ENCODE measurements at regions not wholly inside any gene's neighbourhood (a gene's known extent, or its start where the extent isn't known, plus 50 kb on each side); places are given as distances from the start of the nearest gene placed in this dataset.

DNA sequence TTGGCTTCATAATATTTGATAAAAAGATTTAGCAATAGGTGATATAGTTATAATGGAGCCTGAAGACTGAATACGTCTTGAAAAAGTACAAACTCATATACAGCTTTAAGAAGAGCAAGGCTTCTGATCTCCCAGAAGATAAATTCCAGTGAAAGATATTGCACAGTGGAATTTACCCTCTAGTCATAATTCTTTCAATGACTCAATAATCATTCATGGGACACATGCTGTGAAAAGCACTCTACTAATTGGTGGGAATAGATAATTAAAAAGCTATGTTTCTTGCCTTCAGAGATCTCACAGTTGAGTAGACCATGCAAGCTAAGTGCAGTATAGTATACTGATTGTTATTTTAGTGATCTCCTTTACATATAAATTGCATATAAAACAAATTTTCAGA, 538.6 kb upstream of the CYLC2 start:
- no peak for TF ChIP-seq EZH2 (IDR thresholded peaks at IDR 0.05; ENCODE audit: low read depth)
- TF ChIP-seq, protein P1, sequence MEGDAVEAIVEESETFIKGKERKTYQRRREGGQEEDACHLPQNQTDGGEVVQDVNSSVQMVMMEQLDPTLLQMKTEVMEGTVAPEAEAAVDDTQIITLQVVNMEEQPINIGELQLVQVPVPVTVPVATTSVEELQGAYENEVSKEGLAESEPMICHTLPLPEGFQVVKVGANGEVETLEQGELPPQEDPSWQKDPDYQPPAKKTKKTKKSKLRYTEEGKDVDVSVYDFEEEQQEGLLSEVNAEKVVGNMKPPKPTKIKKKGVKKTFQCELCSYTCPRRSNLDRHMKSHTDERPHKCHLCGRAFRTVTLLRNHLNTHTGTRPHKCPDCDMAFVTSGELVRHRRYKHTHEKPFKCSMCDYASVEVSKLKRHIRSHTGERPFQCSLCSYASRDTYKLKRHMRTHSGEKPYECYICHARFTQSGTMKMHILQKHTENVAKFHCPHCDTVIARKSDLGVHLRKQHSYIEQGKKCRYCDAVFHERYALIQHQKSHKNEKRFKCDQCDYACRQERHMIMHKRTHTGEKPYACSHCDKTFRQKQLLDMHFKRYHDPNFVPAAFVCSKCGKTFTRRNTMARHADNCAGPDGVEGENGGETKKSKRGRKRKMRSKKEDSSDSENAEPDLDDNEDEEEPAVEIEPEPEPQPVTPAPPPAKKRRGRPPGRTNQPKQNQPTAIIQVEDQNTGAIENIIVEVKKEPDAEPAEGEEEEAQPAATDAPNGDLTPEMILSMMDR (conservative IDR thresholded peaks at IDR 0.05): no peak
- POLR2A ChIA-PET (ENCODE audit: unreplicated experiment): no interaction called here
- H4K20me1 ChIP-seq (ENCODE audit: insufficient read depth): no peaks in the 10 kb centered on the region
- H3K27ac ChIP-seq: no peak overlapping the region
- no peak for DNase-seq
- no peaks in the 10 kb centered on the region for H3K27me3 ChIP-seq (ENCODE audit: insufficient read depth, low read depth)
- no peaks in the 10 kb centered on the region for H3F3A ChIP-seq (ENCODE audit: insufficient read depth, low read depth)
- intact Hi-C loops (cut with micrococcal nuclease; ENCODE audit: unreplicated experiment): no loop called here
- H3K4me1 ChIP-seq (replicated peaks; ENCODE audit: insufficient read depth): no peaks in the 10 kb centered on the region
- no peaks in the 10 kb centered on the region for H3K79me2 ChIP-seq (ENCODE audit: low read depth)
- H2AFZ ChIP-seq: no peak overlapping the region
- BruUV-seq (replicated peaks): no TSS peak
- H3K9me3 ChIP-seq (ENCODE audit: insufficient read depth, low read depth): no peaks in the 10 kb centered on the region
- CTCF ChIA-PET: no interaction called here
- no peaks in the 10 kb centered on the region for H3K9me2 ChIP-seq (ENCODE audit: insufficient read depth)
- H3K4me3 ChIP-seq: no peak overlapping the region
- no peak overlapping the region for H3K4me2 ChIP-seq
- no peaks in the 10 kb centered on the region for H3K36me3 ChIP-seq (ENCODE audit: low read depth)

DNA sequence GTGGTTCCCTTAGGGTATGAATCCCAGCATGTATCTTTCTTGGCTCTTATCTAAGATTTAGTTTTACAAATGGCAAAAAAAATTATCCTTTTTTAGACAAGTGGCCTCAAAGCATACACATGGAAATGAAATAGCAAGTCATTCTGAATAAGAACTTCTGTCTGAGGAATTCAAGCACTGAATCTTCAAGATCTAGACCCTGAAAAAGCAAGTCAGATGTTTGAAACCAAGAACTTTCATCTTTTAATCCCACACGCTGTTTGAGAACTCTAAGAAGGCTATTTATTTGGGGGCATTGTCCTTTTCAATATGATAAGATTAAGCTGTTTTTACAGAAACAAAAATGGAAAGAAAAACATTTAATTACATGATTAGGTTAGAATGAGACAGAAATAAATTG, 549.2 kb upstream of the CYLC2 start:
- no peaks in the 10 kb centered on the region for H3K4me1 ChIP-seq (replicated peaks; ENCODE audit: insufficient read depth)
- no peaks in the 10 kb centered on the region for H3K79me2 ChIP-seq (ENCODE audit: low read depth)
- H3K9me3 ChIP-seq (ENCODE audit: insufficient read depth, low read depth): no peaks in the 10 kb centered on the region
- H2AFZ ChIP-seq: no peak overlapping the region
- H3K36me3 ChIP-seq (ENCODE audit: low read depth): no peaks in the 10 kb centered on the region
- ChIA-PET POLR2A (ENCODE audit: unreplicated experiment) (no interaction called here), CTCF (no interaction called here)
- DNase-seq: no peak
- TF ChIP-seq, protein P1 (conservative IDR thresholded peaks at IDR 0.05): no peak
- no peak for TF ChIP-seq EZH2 (IDR thresholded peaks at IDR 0.05; ENCODE audit: low read depth)
- no peaks in the 10 kb centered on the region for H3F3A ChIP-seq (ENCODE audit: insufficient read depth, low read depth)
- H3K9me2 ChIP-seq (ENCODE audit: insufficient read depth): no peaks in the 10 kb centered on the region
- H3K4me3 ChIP-seq: no peak overlapping the region
- H4K20me1 ChIP-seq (ENCODE audit: insufficient read depth): no peaks in the 10 kb centered on the region
- BruUV-seq (replicated peaks): no TSS peak
- H3K27me3 ChIP-seq (ENCODE audit: insufficient read depth, low read depth): no peaks in the 10 kb centered on the region
- intact Hi-C loops (cut with micrococcal nuclease; ENCODE audit: unreplicated experiment): no loop called here
- no peak overlapping the region for H3K27ac ChIP-seq
- H3K4me2 ChIP-seq: no peak overlapping the region

DNA sequence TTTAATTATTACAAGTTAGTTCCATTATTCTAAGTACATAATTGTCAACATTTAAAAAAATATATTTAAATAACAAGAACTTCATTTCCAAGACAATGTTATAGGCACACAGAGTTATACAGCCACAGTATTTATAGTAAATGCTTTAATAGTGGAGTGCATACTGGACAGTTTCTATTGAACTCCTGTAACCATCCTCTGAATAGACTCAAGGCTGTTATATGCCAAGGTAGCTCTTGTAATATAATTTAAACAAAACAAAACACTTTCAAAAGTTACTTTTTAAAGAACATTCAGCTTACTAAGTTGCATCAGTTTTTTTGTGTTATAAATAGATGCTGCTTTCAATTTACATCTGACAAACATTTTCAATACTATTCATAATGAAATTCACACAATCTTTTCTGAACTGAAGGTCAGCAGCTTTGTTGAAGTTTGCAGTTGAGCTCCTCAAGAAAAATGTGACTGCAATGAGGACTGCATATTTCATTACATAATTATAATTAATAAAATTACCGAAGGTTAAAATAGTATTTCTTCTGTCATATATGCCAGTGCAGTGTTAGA, 549.9 kb upstream of the CYLC2 start:
- intact Hi-C loops (cut with micrococcal nuclease; ENCODE audit: unreplicated experiment): no loop called here
- H4K20me1 ChIP-seq (ENCODE audit: insufficient read depth): no peaks in the 10 kb centered on the region
- no TSS peak for BruUV-seq (replicated peaks)
- POLR2A ChIA-PET (ENCODE audit: unreplicated experiment): no interaction called here
- CTCF ChIA-PET: no interaction called here
- H3K36me3 ChIP-seq (ENCODE audit: low read depth): no peaks in the 10 kb centered on the region
- no peak for DNase-seq
- no peak overlapping the region for H3K4me3 ChIP-seq
- H3K9me3 ChIP-seq (ENCODE audit: insufficient read depth, low read depth): no peaks in the 10 kb centered on the region
- no peaks in the 10 kb centered on the region for H3F3A ChIP-seq (ENCODE audit: insufficient read depth, low read depth)
- no peak overlapping the region for H3K4me2 ChIP-seq
- H3K4me1 ChIP-seq (replicated peaks; ENCODE audit: insufficient read depth): no peaks in the 10 kb centered on the region
- H3K27ac ChIP-seq: no peak overlapping the region
- no peak overlapping the region for H2AFZ ChIP-seq
- H3K27me3 ChIP-seq (ENCODE audit: insufficient read depth, low read depth): no peaks in the 10 kb centered on the region
- no peak for TF ChIP-seq EZH2 (IDR thresholded peaks at IDR 0.05; ENCODE audit: low read depth)
- TF ChIP-seq, protein P1 (conservative IDR thresholded peaks at IDR 0.05): no peak
- no peaks in the 10 kb centered on the region for H3K9me2 ChIP-seq (ENCODE audit: insufficient read depth)
- H3K79me2 ChIP-seq (ENCODE audit: low read depth): no peaks in the 10 kb centered on the region
